ENCODE measurements at regions not wholly inside any gene's neighbourhood (a gene's known extent, or its start where the extent isn't known, plus 50 kb on each side); places are given as distances from the start of the nearest gene placed in this dataset.

- DNase-seq, result no peak
- CTCF ChIA-PET, result no interaction called here
- intact Hi-C loops (cut with DNase I, micrococcal nuclease), result no loop called here
Observed at GRCh38 chr11:28702450-28702790, 594.2 kb downstream of the METTL15 start.

GRCh38 chr11:28701760-28702449, 593.7 kb downstream of the METTL15 start:
- Histone ChIP-seq H3K27me3 (ENCODE audit: control insufficient read depth in 1 of 2, insufficient read depth in 2 of 2, low read length in 2 of 2) (no peaks in the 10 kb centered on the region), H3K36me3 (ENCODE audit: insufficient read depth, low read length) (no peaks in the 10 kb centered on the region), H3K4me1 (ENCODE audit: insufficient read depth, low read length) (no peaks in the 10 kb centered on the region), H3K9me3 (ENCODE audit: control insufficient read depth in 1 of 2, insufficient read depth in 1 of 2, low read length in 2 of 2) (no peaks in the 10 kb centered on the region), H3K4me3 (ENCODE audit: low read length) (no peak overlapping the region), H3K27ac (ENCODE audit: low read depth in 1 of 2, low read length in 2 of 2) (no peak overlapping the region)
- Mint-ChIP-seq H3K27me3 (no peaks in the 10 kb centered on the region), H3K4me3 (no peak overlapping the region), H3K36me3 (ENCODE audit: low read depth) (no peaks in the 10 kb centered on the region), H3K4me1 (ENCODE audit: low read depth) (no peaks in the 10 kb centered on the region), H3K9me3 (peaks cover 8% of the 10 kb centered on the region), H3K27ac (no peak overlapping the region)
- ChIA-PET CTCF (no interaction called here), POLR2A (no interaction called here)
- intact Hi-C loops (cut with DNase I, micrococcal nuclease), result no loop called here
- ATAC-seq (ENCODE audit: poor library complexity), result no peak
- no peak for DNase-seq
- TF ChIP-seq CTCF (IDR thresholded peaks at IDR 0.05), result no peak

More at GRCh38 chr11:28702450-28702790, 594.2 kb downstream of the METTL15 start:
- Mint-ChIP-seq H3K27me3 (no peaks in the 10 kb centered on the region), H3K4me1 (ENCODE audit: low read depth) (no peaks in the 10 kb centered on the region), H3K9me3 (peaks cover 8% of the 10 kb centered on the region), H3K36me3 (ENCODE audit: low read depth) (no peaks in the 10 kb centered on the region), H3K27ac (no peak overlapping the region), H3K4me3 (no peak overlapping the region)
- POLR2A ChIA-PET, result no interaction called here
- H3K27ac ChIP-seq (ENCODE audit: low read depth in 1 of 2, low read length in 2 of 2), result no peak overlapping the region
- no peaks in the 10 kb centered on the region for H3K4me1 ChIP-seq (ENCODE audit: insufficient read depth, low read length)
- no peaks in the 10 kb centered on the region for H3K36me3 ChIP-seq (ENCODE audit: insufficient read depth, low read length)
- no peaks in the 10 kb centered on the region for H3K27me3 ChIP-seq (ENCODE audit: control insufficient read depth in 1 of 2, insufficient read depth in 2 of 2, low read length in 2 of 2)
- H3K4me3 ChIP-seq (ENCODE audit: low read length), result no peak overlapping the region
- TF ChIP-seq CTCF (IDR thresholded peaks at IDR 0.05), result no peak
- no peak for ATAC-seq (ENCODE audit: poor library complexity)
- H3K9me3 ChIP-seq (ENCODE audit: control insufficient read depth in 1 of 2, insufficient read depth in 1 of 2, low read length in 2 of 2), result no peaks in the 10 kb centered on the region

GRCh38 chr11:28699701-28700100, 591.5 kb downstream of the METTL15 start:
- ChIA-PET CTCF (no interaction called here), POLR2A (no interaction called here)
- intact Hi-C loops (cut with DNase I, micrococcal nuclease), result no loop called here
- Mint-ChIP-seq H3K27me3 (no peaks in the 10 kb centered on the region), H3K9me3 (peaks cover 6% of the 10 kb centered on the region), H3K4me3 (no peak overlapping the region), H3K27ac (no peak overlapping the region), H3K4me1 (ENCODE audit: low read depth) (no peaks in the 10 kb centered on the region), H3K36me3 (ENCODE audit: low read depth) (no peaks in the 10 kb centered on the region)
- H3K9me3 ChIP-seq (ENCODE audit: control insufficient read depth in 1 of 2, insufficient read depth in 1 of 2, low read length in 2 of 2), result no peaks in the 10 kb centered on the region
- DNase-seq (no peak), ATAC-seq (ENCODE audit: poor library complexity) (no peak)
- no peaks in the 10 kb centered on the region for H3K4me1 ChIP-seq (ENCODE audit: insufficient read depth, low read length)
- no peaks in the 10 kb centered on the region for H3K36me3 ChIP-seq (ENCODE audit: insufficient read depth, low read length)
- no peak overlapping the region for H3K4me3 ChIP-seq (ENCODE audit: low read length)
- H3K27me3 ChIP-seq (ENCODE audit: control insufficient read depth in 1 of 2, insufficient read depth in 2 of 2, low read length in 2 of 2), result no peaks in the 10 kb centered on the region
- no peak for TF ChIP-seq CTCF (IDR thresholded peaks at IDR 0.05)
- H3K27ac ChIP-seq (ENCODE audit: low read depth in 1 of 2, low read length in 2 of 2), result no peak overlapping the region

Data from CD4-positive, alpha-beta T cell (primary cell).